ENCODE measurements at regions not wholly inside any gene's neighbourhood (a gene's known extent, or its start where the extent isn't known, plus 50 kb on each side); places are given as distances from the start of the nearest gene placed in this dataset.

GRCh38 chr6:78268591-78269452, 598.5 kb upstream of the IRAK1BP1 start:
- TF ChIP-seq CTCF (IDR thresholded peaks at IDR 0.05) (no peak), POLR2A (IDR thresholded peaks at IDR 0.05) (no peak)

Data from Peyer's patch (tissue), 4 donors.